ENCODE measurements at regions not wholly inside any gene's neighbourhood (a gene's known extent, or its start where the extent isn't known, plus 50 kb on each side); places are given as distances from the start of the nearest gene placed in this dataset.

GRCh38 chr3:55175423-55175822 is 247.6 kb upstream of the LRTM1 start:
- 93% methylated on average over 2 of the region's 2 CpGs for WGBS
- Histone ChIP-seq H3K36me3 (ENCODE audit: control insufficient read depth in 2 of 2, insufficient read depth in 2 of 2, low read length in 1 of 2) (no peaks in the 10 kb centered on the region), H3K9me3 (ENCODE audit: control insufficient read depth in 2 of 2, insufficient read depth in 1 of 2, low read length in 1 of 2) (no peaks in the 10 kb centered on the region), H3K4me3 (ENCODE audit: low read length in 2 of 2) (no peak overlapping the region), H3K27me3 (ENCODE audit: control insufficient read depth in 2 of 2, insufficient read depth in 1 of 2, low read length in 1 of 2) (no peaks in the 10 kb centered on the region), H3K27ac (ENCODE audit: low read depth in 1 of 2, low read length in 1 of 2) (no peak overlapping the region), H3K4me1 (ENCODE audit: control insufficient read depth in 2 of 2, insufficient read depth in 2 of 2, low read length in 2 of 2) (no peaks in the 10 kb centered on the region)
- no peak for DNase-seq (ENCODE audit: low read depth in 6 of 9, low spot score in 9 of 9)

- WGBS, result 97% methylated on average over 4 of the region's 4 CpGs
- Histone ChIP-seq H3K4me3 (ENCODE audit: low read length in 2 of 2) (no peak overlapping the region), H3K9me3 (ENCODE audit: control insufficient read depth in 2 of 2, insufficient read depth in 1 of 2, low read length in 1 of 2) (no peaks in the 10 kb centered on the region), H3K27me3 (ENCODE audit: control insufficient read depth in 2 of 2, insufficient read depth in 1 of 2, low read length in 1 of 2) (no peaks in the 10 kb centered on the region), H3K4me1 (ENCODE audit: control insufficient read depth in 2 of 2, insufficient read depth in 2 of 2, low read length in 2 of 2) (no peaks in the 10 kb centered on the region), H3K27ac (ENCODE audit: low read depth in 1 of 2, low read length in 1 of 2) (no peak overlapping the region), H3K36me3 (ENCODE audit: control insufficient read depth in 2 of 2, insufficient read depth in 2 of 2, low read length in 1 of 2) (no peaks in the 10 kb centered on the region)
- DNase-seq (ENCODE audit: low read depth in 6 of 9, low spot score in 9 of 9), result no peak
These were observed 246.9 kb upstream of the LRTM1 start for GRCh38 chr3:55174747-55175146.

DNA sequence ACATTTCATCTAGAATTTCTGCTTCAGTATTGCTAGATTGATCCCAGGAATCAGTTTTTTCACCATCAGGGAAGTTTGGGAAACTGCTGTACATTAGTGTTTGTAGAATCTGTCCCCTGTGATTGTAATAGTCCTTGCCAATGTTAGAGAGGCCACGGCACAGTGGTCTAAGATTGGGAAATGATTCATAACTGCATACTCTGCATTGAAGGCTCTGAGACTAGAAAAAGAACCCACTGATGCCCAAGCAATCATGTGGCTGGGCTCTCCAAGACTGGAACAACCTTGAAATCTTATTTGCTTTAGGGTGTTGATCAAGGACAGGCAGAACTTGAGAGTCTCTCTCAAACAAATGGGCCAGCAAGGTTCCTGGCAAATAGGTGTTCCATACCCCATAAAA is 245.6 kb upstream of the LRTM1 start:
- no peak for DNase-seq (ENCODE audit: low read depth in 6 of 9, low spot score in 9 of 9)
- no peaks in the 10 kb centered on the region for H3K27me3 ChIP-seq (ENCODE audit: control insufficient read depth in 2 of 2, insufficient read depth in 1 of 2, low read length in 1 of 2)
- H3K36me3 ChIP-seq (ENCODE audit: control insufficient read depth in 2 of 2, insufficient read depth in 2 of 2, low read length in 1 of 2), result no peaks in the 10 kb centered on the region
- H3K9me3 ChIP-seq (ENCODE audit: control insufficient read depth in 2 of 2, insufficient read depth in 1 of 2, low read length in 1 of 2), result no peaks in the 10 kb centered on the region
- H3K4me3 ChIP-seq (ENCODE audit: low read length in 2 of 2), result no peak overlapping the region
- no peak overlapping the region for H3K27ac ChIP-seq (ENCODE audit: low read depth in 1 of 2, low read length in 1 of 2)
- 91% methylated on average over 1 of the region's 1 CpG for WGBS
- H3K4me1 ChIP-seq (ENCODE audit: control insufficient read depth in 2 of 2, insufficient read depth in 2 of 2, low read length in 2 of 2), result no peaks in the 10 kb centered on the region

DNA sequence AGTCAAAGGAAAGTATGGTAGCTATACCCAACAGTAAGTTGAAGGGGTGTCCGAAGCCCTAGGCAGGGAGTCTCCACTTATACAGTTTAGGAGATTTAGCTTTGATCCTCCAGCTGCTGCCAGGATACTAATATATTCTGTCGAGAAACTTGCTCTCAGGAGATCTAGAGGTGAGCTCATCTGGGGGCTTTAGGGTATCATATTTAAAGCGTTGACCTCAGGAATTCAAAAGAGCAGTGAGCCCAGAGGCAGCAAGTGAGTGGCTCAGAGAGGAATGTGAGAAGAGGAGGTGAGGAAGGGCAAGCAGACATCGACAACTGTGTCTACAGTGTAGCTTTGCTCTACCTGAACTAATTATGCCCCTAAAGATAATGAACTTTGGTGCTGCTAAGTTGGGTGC is 245.1 kb upstream of the LRTM1 start:
- Histone ChIP-seq H3K4me3 (ENCODE audit: low read length in 2 of 2) (no peak overlapping the region), H3K9me3 (ENCODE audit: control insufficient read depth in 2 of 2, insufficient read depth in 1 of 2, low read length in 1 of 2) (no peaks in the 10 kb centered on the region), H3K36me3 (ENCODE audit: control insufficient read depth in 2 of 2, insufficient read depth in 2 of 2, low read length in 1 of 2) (no peaks in the 10 kb centered on the region), H3K27me3 (ENCODE audit: control insufficient read depth in 2 of 2, insufficient read depth in 1 of 2, low read length in 1 of 2) (no peaks in the 10 kb centered on the region), H3K27ac (ENCODE audit: low read depth in 1 of 2, low read length in 1 of 2) (no peak overlapping the region), H3K4me1 (ENCODE audit: control insufficient read depth in 2 of 2, insufficient read depth in 2 of 2, low read length in 2 of 2) (no peaks in the 10 kb centered on the region)
- WGBS, result 85% methylated on average over 4 of the region's 4 CpGs
- DNase-seq (ENCODE audit: low read depth in 6 of 9, low spot score in 9 of 9), result no peak

DNA sequence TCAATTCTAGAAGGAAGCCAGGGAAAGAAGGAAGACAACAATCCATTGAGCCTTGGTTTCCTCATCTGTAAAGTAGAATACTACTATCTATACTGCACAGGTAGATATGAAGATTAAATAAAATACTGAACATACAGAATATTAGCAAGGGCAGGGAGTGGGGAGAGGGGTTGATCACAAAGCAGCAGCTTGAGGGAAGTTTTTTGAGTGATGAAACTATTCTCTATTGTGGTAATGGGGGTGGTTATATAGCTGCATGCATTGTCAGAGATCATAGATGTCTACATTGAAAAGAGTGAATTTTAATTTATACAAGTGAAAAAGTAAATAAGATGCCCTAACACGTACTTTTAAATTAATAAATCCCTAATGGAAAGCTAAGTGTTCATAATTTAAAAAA is 242.6 kb upstream of the LRTM1 start:
- WGBS, result 51% methylated on average over 1 of the region's 1 CpG
- Histone ChIP-seq H3K9me3 (ENCODE audit: control insufficient read depth in 2 of 2, insufficient read depth in 1 of 2, low read length in 1 of 2) (no peaks in the 10 kb centered on the region), H3K36me3 (ENCODE audit: control insufficient read depth in 2 of 2, insufficient read depth in 2 of 2, low read length in 1 of 2) (no peaks in the 10 kb centered on the region), H3K27ac (ENCODE audit: low read depth in 1 of 2, low read length in 1 of 2) (no peak overlapping the region), H3K27me3 (ENCODE audit: control insufficient read depth in 2 of 2, insufficient read depth in 1 of 2, low read length in 1 of 2) (no peaks in the 10 kb centered on the region), H3K4me3 (ENCODE audit: low read length in 2 of 2) (no peak overlapping the region), H3K4me1 (ENCODE audit: control insufficient read depth in 2 of 2, insufficient read depth in 2 of 2, low read length in 2 of 2) (no peaks in the 10 kb centered on the region)
- DNase-seq (ENCODE audit: low read depth in 6 of 9, low spot score in 9 of 9), result no peak

DNA sequence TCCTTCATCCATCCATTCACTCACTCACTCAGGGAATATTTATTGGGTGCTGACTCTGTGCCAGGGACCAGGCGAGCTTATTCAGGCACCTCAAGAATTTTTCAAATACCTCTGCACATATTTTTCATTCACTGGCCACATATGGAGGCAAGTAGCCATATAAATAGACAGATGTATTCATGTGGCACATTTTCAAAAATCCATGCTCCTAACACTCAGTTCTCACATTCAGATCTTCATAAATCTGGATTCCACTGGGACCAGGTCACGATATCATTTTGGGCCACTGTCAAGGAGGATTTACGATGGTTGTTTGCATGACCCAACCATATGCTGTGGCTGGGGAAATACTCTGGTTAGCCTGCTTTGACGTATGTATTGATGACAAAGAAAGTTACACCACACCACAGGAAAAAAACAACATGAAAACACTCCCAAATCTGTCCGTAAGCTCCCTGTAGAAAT is 241.8 kb upstream of the LRTM1 start:
- DNase-seq (ENCODE audit: low read depth in 6 of 9, low spot score in 9 of 9), result no peak
- Histone ChIP-seq H3K4me1 (ENCODE audit: control insufficient read depth in 2 of 2, insufficient read depth in 2 of 2, low read length in 2 of 2) (no peaks in the 10 kb centered on the region), H3K9me3 (ENCODE audit: control insufficient read depth in 2 of 2, insufficient read depth in 1 of 2, low read length in 1 of 2) (no peaks in the 10 kb centered on the region), H3K4me3 (ENCODE audit: low read length in 2 of 2) (no peak overlapping the region), H3K36me3 (ENCODE audit: control insufficient read depth in 2 of 2, insufficient read depth in 2 of 2, low read length in 1 of 2) (no peaks in the 10 kb centered on the region), H3K27ac (ENCODE audit: low read depth in 1 of 2, low read length in 1 of 2) (no peak overlapping the region), H3K27me3 (ENCODE audit: control insufficient read depth in 2 of 2, insufficient read depth in 1 of 2, low read length in 1 of 2) (no peaks in the 10 kb centered on the region)
- 69% methylated on average over 5 of the region's 5 CpGs for WGBS

DNA sequence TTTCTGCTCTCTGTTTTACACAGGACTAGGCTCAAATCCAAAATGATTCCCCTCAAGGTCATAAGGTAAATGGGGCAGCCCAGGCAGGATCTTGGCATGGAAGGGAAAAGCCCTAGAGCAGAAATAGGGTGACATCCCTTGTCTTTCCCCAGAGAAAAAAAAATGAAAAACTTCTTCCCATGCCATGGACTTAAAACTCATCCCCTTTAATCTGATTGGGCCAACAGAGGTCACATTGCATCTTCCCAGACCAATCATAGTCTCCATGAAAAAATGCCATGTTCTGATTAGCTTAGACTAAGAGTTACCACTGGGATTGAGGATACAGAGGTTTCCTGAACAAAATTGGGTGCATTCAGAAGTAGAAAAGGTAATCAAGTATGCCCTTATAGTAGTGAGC is 241.3 kb upstream of the LRTM1 start:
- H3K4me1 ChIP-seq (ENCODE audit: control insufficient read depth in 2 of 2, insufficient read depth in 2 of 2, low read length in 2 of 2), result no peaks in the 10 kb centered on the region
- H3K27ac ChIP-seq (ENCODE audit: low read depth in 1 of 2, low read length in 1 of 2), result no peak overlapping the region
- no peaks in the 10 kb centered on the region for H3K36me3 ChIP-seq (ENCODE audit: control insufficient read depth in 2 of 2, insufficient read depth in 2 of 2, low read length in 1 of 2)
- no peak for DNase-seq (ENCODE audit: low read depth in 6 of 9, low spot score in 9 of 9)
- H3K27me3 ChIP-seq (ENCODE audit: control insufficient read depth in 2 of 2, insufficient read depth in 1 of 2, low read length in 1 of 2), result no peaks in the 10 kb centered on the region
- H3K4me3 ChIP-seq (ENCODE audit: low read length in 2 of 2), result no peak overlapping the region
- H3K9me3 ChIP-seq (ENCODE audit: control insufficient read depth in 2 of 2, insufficient read depth in 1 of 2, low read length in 1 of 2), result no peaks in the 10 kb centered on the region

DNA sequence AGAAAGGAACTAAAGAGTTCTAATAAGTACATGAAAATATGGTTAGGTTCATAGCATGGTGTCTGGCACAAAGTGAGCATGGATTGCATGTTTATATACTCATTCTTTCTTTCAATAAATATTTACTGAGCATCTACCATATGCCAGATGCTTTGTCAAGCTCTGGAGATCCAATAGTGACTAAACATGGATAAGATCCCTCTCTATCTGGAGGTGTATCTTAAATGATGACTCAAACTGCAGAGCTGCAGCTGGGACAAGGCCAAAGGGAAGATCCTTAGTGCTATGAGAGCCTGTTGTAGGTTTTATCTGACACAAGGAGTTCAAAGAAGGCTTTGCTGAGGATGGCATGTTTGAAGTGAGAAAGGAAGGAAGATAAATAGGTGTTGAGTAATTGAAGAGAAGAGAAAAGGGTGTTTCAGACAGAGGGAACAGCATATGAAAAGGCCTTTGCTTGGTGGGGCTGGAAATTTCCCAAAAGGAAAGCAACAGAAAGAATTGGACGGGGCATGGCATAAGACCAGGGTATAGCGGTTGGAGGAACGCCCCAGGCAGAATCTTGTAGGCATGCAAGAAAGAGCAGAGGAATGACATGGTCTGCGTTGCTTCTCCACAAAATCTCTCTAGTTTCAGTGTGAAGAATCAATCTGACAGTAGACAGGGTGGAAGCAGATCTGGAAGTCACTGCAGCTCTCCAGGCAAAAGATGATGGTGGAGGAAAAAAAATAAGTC is 239.9 kb upstream of the LRTM1 start:
- Histone ChIP-seq H3K4me1 (ENCODE audit: control insufficient read depth in 2 of 2, insufficient read depth in 2 of 2, low read length in 2 of 2) (no peaks in the 10 kb centered on the region), H3K36me3 (ENCODE audit: control insufficient read depth in 2 of 2, insufficient read depth in 2 of 2, low read length in 1 of 2) (no peaks in the 10 kb centered on the region), H3K27ac (ENCODE audit: low read depth in 1 of 2, low read length in 1 of 2) (no peak overlapping the region), H3K27me3 (ENCODE audit: control insufficient read depth in 2 of 2, insufficient read depth in 1 of 2, low read length in 1 of 2) (no peaks in the 10 kb centered on the region), H3K4me3 (ENCODE audit: low read length in 2 of 2) (no peak overlapping the region), H3K9me3 (ENCODE audit: control insufficient read depth in 2 of 2, insufficient read depth in 1 of 2, low read length in 1 of 2) (no peaks in the 10 kb centered on the region)
- no peak for DNase-seq (ENCODE audit: low read depth in 6 of 9, low spot score in 9 of 9)
- 94% methylated on average over 4 of the region's 4 CpGs for WGBS

- H3K4me3 ChIP-seq (ENCODE audit: low read length in 2 of 2), result no peak overlapping the region
- WGBS, result 76% methylated on average over 5 of the region's 5 CpGs
- H3K27ac ChIP-seq (ENCODE audit: low read depth in 1 of 2, low read length in 1 of 2), result no peak overlapping the region
These were observed 239.0 kb upstream of the LRTM1 start for GRCh38 chr3:55166576-55167555.

More at GRCh38 chr3:55166576-55167555, 239.0 kb upstream of the LRTM1 start:
- Histone ChIP-seq H3K4me1 (ENCODE audit: control insufficient read depth in 2 of 2, insufficient read depth in 2 of 2, low read length in 2 of 2) (no peaks in the 10 kb centered on the region), H3K27me3 (ENCODE audit: control insufficient read depth in 2 of 2, insufficient read depth in 1 of 2, low read length in 1 of 2) (no peaks in the 10 kb centered on the region), H3K9me3 (ENCODE audit: control insufficient read depth in 2 of 2, insufficient read depth in 1 of 2, low read length in 1 of 2) (no peaks in the 10 kb centered on the region), H3K36me3 (ENCODE audit: control insufficient read depth in 2 of 2, insufficient read depth in 2 of 2, low read length in 1 of 2) (no peaks in the 10 kb centered on the region)
- no peak for DNase-seq (ENCODE audit: low read depth in 6 of 9, low spot score in 9 of 9)

All from thymus (tissue), 11 donors.